Activated T-cell treated with anti-CD3 and anti-CD28 coated beads, Interleukin-2, amount 50 U/mL, for 48 hours (primary cell): ENCODE measurements at regions not wholly inside any gene's neighbourhood (a gene's known extent, or its start where the extent isn't known, plus 50 kb on each side); places are given as distances from the start of the nearest gene placed in this dataset.
"Not testable (repeated sequence)": the region's sequence is repeated elsewhere in the genome, so short reads cannot be mapped to it uniquely, and the experiment has no call there.

Experiments
- DNase-seq, 2 experiments: peaks; one replicate each; pipeline ENCODE4 v3.0.0-alpha.2; 2020

DNA sequence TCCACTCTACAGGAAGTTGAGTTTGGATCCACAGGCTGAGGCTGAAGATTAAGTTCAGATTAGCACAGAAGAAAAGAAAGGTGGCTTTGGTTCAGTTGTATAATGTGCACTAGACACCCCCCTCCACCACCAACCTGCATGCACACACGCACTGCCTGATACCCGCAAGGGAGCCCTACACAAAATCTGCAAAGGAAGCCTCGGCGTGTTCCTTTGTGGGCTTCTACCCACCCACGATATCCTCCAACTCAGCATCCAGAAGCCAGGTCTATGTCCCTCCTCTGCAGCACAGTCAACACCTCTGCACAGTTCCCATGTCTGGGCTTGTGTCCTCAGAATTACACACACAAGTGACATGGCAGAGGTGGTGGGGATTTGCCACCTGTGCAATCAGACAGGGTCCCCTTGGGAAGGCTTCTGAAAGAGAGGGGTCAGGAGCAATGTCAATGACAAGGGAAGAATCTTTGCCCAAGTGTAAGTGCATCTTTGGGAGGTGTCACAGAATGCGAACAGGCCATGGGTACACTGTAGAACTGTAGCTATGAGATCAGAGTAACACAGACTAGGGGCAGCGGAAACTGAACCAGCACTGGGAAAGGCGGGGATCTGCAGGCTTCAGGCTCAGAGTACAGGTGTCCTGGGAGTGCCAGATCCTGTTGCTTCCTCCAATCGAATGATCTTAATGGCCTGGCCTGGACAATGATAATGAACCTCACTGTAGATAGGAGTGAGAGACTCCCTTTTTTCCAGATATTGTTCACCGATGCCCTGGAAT lies 148.6 kb upstream of the ETV3 start:
- DNase-seq, result no peak

DNA sequence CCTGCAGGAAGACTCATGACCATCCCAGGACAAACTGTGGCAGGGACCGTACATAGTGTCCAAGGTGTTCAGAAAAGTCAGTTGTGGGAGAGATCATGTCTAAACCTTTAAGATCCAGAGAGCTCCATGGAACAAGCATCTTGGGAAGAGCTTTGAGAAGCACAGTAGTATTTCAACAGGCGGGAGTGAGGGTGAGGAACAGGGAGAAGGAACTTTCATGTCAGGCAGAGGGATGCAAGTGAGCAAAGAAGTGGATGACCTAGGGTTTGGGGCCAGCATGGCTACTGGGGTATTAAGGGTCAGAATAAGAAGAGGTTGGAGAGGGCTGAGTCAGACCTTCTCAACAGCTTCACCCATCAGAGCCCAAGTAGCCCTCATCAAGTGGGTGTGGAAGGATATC lies 147.9 kb upstream of the ETV3 start:
- DNase-seq, result no peak

DNA sequence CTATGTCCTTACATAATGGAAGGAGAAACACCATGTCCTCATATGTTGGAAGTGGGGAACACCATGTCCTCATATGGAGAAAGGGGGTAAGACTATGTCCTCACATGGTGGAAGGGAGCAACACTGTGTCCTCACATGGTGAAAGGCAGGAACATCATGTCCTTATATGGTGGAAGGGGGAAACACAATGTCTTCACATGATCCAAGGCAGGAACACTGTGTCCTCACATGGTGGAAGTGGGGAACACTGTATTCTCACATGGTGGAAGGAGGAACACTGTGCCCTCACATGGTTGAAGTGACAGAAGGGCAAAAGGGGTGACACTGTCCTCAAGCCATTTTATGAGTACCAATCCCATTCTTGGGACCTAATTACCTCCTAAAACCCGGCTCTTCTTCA lies 146.3 kb upstream of the ETV3 start:
- DNase-seq, result no peak

DNA sequence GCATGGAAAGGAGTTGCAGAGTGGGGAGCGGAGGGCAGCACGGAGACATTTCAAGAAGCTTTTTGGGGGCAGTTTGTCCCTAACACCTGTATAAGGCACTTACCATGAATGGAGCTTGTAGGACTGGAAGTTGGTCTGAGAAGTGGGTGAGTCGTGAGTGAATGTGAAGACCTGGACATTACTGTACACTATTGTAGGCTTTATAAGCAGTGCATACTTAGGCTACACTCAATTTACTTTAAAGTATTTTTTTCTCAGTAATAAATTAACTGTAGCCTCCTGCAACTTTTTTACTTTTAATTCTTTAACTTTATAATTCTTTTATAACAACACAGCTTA lies 141.6 kb upstream of the ETV3 start:
- DNase-seq, result no peak

DNA sequence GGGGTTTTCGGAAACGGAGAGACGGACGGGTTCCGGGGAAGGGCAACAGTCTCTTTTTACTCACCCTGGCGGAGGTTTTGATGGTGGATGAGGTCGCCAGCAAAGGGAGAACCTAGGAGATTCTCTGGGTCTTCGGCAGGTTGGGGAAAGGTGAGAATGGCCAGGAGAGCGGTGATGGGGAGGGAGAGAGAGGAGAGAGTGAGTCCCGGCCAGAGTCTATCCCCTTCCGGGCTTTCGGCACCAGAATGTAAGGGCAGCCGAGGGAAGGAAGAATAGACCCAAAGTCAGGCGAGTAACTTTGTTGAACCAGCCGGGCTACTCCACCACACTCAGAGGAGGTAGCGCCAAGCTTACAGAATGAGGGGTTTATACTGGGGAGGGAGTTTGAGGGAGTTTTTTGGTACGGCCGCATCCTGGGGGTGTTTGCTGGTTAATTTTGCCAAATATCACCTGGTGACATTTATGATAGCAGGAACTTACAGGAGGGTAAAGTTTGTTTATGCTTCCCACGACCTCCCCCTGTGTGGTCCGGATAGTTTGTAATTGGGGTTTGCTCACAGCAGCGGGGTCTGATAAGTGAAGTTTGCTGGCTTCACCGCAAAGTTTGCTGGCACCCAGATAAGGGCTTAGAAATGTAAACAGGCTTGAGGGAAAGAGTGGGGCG lies 141.1 kb upstream of the ETV3 start:
- no peak for DNase-seq

DNA sequence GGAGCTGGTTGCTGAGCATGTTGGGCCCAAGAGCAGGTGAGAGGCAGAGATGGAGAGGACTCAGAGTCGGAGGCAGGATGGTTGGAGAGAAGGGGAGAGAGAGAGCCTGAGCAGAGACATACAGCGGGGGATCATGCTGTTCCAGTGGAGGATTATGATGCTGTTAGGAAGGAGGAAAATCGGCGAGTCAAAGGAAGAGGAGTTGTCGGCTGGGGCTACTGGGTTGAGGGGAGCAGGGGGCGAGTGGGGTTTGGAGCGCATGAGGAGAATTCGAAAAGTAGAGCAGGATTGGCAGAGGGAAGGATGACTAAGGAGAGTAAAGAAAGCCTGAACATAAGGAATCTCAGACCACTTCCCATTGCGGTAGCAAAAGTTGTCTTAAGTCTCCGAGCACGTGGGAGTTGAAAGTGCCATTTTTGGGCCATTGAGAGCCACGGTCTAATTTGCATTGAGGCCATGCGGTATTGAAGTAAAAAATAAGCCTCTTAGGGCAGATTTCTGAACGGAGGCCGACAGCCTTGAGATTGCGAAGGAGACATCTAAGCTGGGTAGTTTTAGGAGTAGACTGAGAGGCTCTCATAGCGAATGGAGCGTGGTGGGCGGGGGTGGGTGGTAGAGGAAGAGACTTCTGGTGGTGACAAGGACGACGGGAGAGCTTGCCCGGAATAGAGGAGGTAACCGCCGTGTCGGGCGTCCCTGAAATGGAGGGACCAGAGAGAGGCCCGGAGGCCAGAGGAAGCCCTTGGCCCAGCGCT lies 140.4 kb upstream of the ETV3 start:
- no peak for DNase-seq

DNA sequence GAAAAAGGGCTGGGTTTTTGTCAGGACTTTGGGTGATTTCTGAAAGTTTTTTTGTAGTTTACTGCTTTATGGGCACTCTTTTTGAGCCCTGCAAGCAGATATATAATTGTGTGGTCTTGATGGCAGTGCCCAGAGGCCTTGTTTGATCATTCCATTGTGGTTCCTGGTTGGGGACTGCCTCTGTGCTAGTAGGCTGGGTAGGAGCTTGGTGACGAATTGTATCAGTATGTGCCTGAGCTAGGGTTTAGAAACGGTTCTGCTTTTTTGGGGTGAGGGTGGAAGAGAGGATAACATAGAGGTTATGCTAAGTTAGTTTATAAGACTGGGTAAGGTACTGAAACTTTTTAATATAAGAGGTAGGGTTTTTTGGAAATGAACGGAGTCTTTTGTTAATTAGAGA lies 139.7 kb upstream of the ETV3 start:
- no peak for DNase-seq

DNA sequence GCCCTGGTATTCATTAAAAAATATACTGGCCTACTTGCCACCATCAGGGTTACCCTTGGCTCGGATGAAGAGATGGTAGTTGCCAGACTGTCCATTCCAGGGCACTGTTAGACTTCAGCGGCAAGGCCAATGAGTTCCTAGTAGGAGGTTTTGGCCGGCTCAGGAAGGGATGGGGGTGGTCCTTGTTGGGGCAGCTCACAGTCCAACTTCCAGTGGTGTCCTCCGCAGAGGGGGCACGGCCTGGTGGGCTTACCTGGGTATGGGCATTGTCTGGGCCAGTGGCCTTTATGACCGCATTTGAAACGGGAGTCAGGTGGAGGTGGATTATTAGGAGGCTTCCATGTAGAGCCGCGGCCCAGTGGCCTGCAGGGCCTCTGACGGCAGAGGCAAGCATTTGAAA lies 139.1 kb upstream of the ETV3 start:
- no peak for DNase-seq

DNA sequence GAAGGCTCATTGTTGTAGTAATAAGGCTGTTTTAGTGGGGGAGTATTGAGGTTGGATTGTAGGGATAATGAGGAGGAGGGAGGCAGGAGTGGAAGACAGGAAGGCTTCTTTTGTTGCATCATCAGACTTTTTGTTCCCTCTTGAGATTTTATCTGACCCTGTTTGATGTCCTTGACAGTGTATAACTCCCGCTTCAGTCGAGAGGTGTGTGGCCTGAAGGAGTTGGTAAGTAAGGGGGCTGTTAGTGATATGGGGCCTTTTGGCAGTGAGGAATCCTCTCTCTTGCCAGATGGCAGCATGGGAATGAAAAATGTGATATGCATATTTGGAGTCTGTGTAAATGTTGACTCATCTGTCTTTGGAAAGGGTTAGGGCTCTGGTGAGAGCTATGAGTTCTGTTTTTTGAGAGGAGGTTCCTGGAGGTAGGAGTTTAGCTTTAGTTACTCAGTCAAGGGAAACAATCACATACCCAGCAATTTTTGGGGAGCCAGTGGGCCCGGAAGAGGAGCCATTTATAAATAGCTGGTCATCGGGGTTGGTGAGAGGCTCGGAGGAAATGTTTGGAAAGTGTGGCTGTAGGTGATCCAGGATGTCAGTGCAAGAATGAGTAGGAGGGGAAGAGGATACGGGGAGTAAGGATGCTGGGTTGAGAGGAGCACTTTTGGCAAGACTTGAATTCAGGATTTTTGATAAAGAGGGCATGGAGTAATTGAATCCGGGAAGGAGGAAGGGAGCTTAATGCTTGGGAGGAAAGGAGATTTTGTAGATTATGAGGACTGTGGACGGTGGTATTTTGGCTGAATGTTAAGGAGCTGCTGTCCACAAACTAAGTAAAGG lies 136.7 kb upstream of the ETV3 start:
- no peak for DNase-seq

DNA sequence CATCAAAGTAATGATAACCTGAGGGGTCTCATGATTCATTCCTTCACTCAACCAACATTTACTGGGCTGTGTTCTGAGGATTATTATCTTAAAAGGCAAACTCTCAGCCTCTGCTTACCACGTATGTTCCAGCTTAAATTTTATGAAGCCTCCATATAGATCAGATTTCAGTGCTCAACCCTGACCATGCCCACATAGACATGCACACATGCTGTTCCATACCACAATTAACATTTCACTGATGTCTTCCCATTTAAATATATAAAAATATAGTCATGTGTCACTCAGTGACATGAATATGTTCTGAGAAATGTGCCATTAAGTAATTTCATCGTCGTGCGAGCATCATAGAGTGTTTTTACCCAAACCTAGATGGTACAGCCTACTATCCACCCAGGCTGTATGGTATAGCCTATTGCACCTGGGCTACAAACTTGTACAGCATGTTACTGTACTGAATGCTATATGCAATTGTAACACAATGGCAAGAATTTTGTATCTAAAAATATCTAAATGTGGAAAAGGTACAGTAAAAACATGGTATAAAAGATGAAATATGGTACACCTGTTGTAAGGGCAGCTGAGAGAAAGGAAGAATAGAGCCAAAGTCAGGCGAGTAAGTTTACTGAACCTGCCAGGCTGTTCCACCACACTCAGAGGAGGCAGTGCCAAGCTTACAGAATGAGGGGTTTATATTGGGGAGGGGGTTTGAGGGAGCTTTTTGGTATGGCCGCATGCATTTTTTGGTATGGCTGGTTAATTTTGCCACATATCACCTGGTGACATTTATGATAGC lies 134.7 kb upstream of the ETV3 start:
- no peak for DNase-seq

DNA sequence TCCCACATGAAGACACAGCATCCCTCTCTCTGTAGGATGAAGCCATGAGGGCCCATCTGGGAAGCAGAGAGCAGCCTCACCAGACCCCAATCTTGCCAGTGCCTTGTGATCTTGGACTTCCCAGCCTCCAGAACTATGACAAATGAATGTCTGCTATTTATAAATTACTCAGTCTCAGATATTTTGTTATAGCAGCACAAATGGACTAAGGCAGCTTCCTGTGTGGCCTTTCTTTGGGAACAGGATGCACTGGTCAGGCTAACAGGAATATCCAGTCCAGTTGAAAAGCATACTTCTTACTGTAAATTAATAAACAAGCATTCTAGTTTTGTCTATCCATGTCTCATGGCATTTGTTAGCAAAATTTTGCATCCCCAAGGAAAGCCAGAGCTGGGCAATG lies 134.1 kb upstream of the ETV3 start:
- no peak for DNase-seq

DNA sequence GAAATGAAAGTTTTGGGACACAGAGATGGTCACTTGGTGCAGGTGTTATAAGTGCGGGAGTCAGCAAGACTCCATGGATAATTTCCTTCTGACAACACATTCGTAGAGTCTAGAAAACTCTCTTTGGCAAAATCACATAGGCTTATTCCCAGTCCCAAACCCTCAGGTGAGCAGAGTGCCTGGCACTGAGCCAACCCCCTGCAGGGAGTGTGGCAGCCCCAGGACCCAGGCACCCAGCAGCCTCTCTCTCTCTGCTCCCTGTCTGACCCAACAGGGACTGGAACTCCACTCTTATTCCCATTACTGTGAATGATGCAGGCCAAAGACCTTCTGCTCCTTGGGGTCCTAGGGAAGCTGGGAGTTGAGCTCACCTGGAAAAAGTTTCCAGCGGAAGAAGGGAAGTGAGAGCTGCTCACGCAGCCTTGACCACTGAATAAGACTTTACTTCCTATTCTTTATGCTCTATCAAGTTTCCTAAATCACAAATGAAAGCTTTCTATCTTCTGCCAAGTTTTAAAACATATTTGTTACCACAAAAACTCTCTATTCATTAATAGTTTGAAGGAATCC lies 132.6 kb upstream of the ETV3 start:
- DNase-seq, result no peak

DNA sequence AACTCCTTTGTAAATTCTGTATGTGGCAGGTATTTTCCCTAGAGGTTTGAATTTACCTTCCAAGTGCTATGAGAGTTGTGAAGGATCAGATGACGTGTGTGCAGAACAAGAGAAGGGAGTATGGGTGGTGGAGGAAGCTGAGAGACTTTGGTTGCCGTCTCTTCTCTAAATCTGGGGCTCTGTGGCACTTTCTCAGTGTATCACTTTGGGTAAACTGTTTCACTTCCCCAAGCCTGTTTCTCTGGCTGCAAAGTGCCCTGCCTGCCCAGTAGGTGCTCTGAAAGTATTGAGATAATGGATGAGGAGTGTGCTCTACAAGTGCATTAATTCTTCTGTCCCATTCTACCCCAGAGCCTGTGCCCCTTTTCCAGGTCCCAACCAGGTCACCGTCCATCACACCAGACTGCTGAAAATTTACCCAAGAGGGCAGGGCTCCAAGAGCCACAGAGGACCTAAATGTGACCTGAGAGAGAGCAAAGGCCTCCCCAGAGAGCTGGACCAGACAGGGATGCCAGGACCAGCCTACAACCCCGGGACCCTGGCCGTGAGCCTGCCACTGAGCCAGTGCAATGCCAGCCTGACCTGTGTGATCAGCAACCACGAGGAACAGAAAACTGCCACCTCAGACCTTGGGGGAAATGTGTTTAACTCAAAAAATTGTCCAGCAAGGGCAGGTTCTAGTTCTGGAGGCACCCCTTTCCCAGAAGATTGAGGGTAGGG lies 131.6 kb upstream of the ETV3 start:
- no peak for DNase-seq

DNA sequence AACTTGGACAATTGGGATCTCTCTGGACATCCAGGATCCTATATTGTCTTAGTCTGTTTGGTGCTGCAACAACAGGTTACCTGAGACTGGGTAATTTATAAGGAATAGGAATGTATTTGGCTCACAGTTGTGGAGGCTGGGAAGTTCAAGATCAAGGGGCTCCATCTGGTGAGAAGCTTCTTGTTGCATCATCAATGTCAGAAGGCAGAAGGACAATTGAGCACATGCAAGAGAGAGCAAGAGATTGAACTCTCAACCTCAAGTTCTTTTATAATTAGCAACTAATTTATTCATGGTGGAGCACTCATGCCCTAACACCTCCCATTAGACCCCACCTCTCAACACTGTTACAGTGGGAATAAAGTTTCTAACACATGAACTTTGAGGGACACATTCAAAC lies 124.7 kb upstream of the ETV3 start:
- no peak for DNase-seq

DNA sequence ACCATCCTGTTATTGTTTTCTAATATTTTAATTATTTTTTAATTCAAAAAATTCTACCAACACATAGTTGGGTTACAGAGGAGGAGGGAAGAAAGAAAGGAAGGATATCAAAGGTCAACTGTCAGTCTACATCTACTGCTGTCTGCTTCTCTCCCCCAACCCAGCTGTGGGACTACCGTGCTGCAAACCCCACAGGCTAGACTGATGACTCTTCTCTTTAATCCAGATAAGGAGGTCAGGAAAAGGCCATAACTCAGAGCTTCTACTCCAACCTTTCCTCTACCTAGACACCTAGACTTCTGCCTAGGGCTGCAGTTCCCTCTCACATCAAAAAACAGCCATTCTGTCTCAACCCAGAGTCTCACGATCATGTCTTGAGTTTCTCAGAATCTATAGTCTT lies 124.2 kb upstream of the ETV3 start:
- DNase-seq, result no peak

DNA sequence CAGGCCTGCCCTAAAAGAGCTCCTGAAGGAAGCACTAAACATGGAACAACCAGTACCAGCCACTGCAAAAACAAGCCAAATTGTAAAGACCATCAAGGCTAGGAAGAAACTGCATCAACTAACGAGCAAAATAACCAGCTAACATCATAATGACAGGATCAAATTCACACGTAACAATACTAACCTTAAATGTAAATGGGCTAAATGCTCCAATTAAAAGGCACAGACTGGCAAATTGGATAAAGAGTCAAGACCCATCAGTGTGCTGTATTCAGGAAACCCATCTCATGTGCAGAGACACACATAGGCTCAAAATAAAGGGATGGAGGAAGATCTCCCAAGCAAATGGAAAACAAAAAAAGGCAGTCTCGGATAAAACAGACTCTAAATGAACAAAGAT lies 117.7 kb upstream of the ETV3 start:
- not testable (repeated sequence) for DNase-seq

DNA sequence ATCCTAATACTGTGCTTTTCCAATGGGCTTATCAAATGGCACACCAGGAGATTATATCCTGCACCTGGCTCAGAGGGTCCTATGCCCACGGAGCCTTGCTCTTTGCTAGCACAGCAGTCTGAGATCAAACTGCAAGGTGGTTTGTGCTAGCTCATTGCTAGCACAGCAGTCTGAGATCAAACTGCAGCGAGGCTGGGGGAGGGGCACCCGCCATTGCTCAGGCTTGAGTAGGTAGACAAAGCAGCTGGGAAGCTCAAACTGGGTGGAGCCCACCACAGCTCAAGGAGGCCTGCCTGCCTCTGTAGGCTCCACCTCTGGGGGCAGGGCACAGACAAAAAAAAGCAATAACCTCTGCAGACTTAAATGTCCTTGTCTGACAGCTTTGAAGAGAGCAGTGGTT lies 116.0 kb upstream of the ETV3 start:
- not testable (repeated sequence) for DNase-seq

DNA sequence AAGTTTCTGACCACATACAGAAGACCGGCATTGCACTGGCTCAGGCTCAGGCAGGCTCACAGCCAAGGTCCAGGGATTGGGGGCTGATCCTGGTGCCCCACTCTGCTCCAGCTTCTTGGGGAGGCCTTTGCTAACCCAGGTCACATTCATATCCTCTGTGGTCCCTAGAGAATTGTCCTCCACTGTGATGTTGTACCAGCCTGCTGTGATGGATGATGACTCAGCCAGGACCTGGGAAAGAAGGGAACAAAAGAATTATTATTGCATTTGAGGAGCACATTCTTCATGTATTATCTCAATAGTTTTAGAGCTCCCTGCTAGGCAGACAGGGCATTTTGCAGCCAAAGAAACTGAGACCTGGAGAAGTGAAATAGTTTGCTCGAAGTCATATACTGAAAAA lies 114.3 kb upstream of the ETV3 start:
- no peak for DNase-seq

DNA sequence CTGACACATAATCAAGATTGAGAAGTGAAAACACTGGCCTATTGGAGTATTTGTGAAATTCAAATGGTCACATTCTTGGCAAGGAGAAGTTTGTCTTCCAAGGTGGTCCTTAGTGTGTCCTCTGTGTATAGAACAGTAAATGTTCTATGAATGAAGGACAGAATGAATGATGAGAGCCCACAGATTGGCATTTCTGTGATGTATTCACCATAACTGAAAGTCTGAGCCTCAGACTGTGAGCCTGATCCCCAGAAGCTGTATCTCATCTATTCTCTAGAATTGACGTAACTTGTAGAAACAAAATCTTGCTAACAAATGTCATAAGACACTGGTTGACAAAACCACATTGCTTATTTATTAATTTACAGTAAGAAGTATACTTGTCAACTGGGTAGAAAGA lies 111.5 kb upstream of the ETV3 start:
- no peak for DNase-seq

DNA sequence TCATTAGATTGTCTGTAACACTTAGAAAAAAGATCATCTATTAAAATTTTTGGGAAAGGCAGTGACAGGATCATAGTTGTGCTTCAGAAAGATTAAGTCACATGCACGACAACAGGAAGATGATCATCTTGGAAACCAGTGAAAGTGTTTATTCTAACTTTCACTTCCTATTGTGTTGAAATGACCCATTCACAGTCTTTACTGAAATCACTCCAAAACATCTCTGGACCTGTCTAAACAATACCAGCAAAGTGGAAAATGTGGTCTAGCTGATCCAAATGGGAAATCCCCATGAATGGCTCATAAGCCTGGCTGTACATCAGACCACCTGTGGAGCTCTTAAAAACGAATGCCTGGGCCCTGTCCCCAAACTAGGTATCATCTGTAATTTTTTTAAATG lies 111.1 kb upstream of the ETV3 start:
- DNase-seq, result no peak

DNA sequence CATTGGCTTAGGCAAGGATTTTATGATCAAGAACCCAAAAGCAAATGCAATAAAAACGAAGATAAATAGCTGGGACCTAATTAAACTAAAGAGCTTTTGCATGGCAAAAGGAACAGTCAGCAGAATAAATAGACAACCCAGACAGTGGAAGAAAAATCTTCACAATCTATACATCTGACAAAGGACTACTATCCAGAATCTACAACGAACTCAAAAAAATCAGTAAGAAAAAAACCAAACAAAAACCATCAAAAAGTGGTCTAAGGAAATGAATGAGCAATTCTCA lies 109.5 kb upstream of the ETV3 start:
- DNase-seq, result not testable (repeated sequence)
